ENCODE measurements at regions not wholly inside any gene's neighbourhood (a gene's known extent, or its start where the extent isn't known, plus 50 kb on each side); places are given as distances from the start of the nearest gene placed in this dataset.
A peak's percentile ranks its signal among the peaks of the same experiment; 100 is the strongest.
"Not testable (repeated sequence)": the region's sequence is repeated elsewhere in the genome, so short reads cannot be mapped to it uniquely, and the experiment has no call there.

GRCh38 chr18:10169814-10170213 is 256.0 kb downstream of the VAPA start:
- no peak for DNase-seq (ENCODE audit: low read depth)

- no peak for DNase-seq (ENCODE audit: low read depth)
These were observed 256.6 kb downstream of the VAPA start for GRCh38 chr18:10170375-10170774.

- not testable (repeated sequence) for DNase-seq (ENCODE audit: low read depth)
These were observed 261.5 kb downstream of the VAPA start for GRCh38 chr18:10175333-10175732.

- not testable (repeated sequence) for DNase-seq (ENCODE audit: low read depth)
These were observed 265.5 kb downstream of the VAPA start for GRCh38 chr18:10179326-10179725.

- no peak for DNase-seq (ENCODE audit: low read depth)
These were observed 268.3 kb downstream of the VAPA start for GRCh38 chr18:10182009-10182624.

- DNase-seq (ENCODE audit: low read depth), result no peak
These were observed 269.7 kb upstream of the APCDD1 start for GRCh38 chr18:10184776-10185175.

- no peak for DNase-seq (ENCODE audit: low read depth)
These were observed 265.2 kb upstream of the APCDD1 start for GRCh38 chr18:10188971-10189810.

- peak; percentile 10 for DNase-seq (ENCODE audit: low read depth)
These were observed 263.9 kb upstream of the APCDD1 start for GRCh38 chr18:10190564-10190963.

GRCh38 chr18:10193444-10193843 is 261.0 kb upstream of the APCDD1 start:
- DNase-seq (ENCODE audit: low read depth), result no peak

- DNase-seq (ENCODE audit: low read depth), result no peak
These were observed 259.8 kb upstream of the APCDD1 start for GRCh38 chr18:10194592-10194991.

- DNase-seq (ENCODE audit: low read depth), result no peak
These were observed 258.9 kb upstream of the APCDD1 start for GRCh38 chr18:10195529-10195928.

- no peak for DNase-seq (ENCODE audit: low read depth)
These were observed 257.3 kb upstream of the APCDD1 start for GRCh38 chr18:10197097-10197496.

- no peak for DNase-seq (ENCODE audit: low read depth)
These were observed 253.2 kb upstream of the APCDD1 start for GRCh38 chr18:10201226-10201625.

GRCh38 chr18:10201659-10202058 is 252.8 kb upstream of the APCDD1 start:
- no peak for DNase-seq (ENCODE audit: low read depth)

GRCh38 chr18:10202845-10203321 is 251.6 kb upstream of the APCDD1 start:
- DNase-seq (ENCODE audit: low read depth), result no peak

- no peak for DNase-seq (ENCODE audit: low read depth)
These were observed 249.3 kb upstream of the APCDD1 start for GRCh38 chr18:10205151-10205550.

GRCh38 chr18:10207682-10208345 is 246.6 kb upstream of the APCDD1 start:
- DNase-seq (ENCODE audit: low read depth), result no peak

- no peak for DNase-seq (ENCODE audit: low read depth)
These were observed 245.1 kb upstream of the APCDD1 start for GRCh38 chr18:10209302-10209701.

- DNase-seq (ENCODE audit: low read depth), result no peak
These were observed 244.3 kb upstream of the APCDD1 start for GRCh38 chr18:10210057-10210633.

- no peak for DNase-seq (ENCODE audit: low read depth)
These were observed 240.9 kb upstream of the APCDD1 start for GRCh38 chr18:10213526-10213925.

GRCh38 chr18:10215446-10215845 is 239.0 kb upstream of the APCDD1 start:
- no peak for DNase-seq (ENCODE audit: low read depth)

GRCh38 chr18:10216791-10217190 is 237.6 kb upstream of the APCDD1 start:
- DNase-seq (ENCODE audit: low read depth), result no peak

- no peak for DNase-seq (ENCODE audit: low read depth)
These were observed 237.2 kb upstream of the APCDD1 start for GRCh38 chr18:10217211-10217610.

Data from ELR (cell line).